HepG2 (cell line): ENCODE measurements at regions not wholly inside any gene's neighbourhood (a gene's known extent, or its start where the extent isn't known, plus 50 kb on each side); places are given as distances from the start of the nearest gene placed in this dataset.

Source experiments
- ATAC-seq: fragments of 200-7000 bp; cut with Tn5 transposase; 3 replicates; pipeline ENCODE4 v1.9.1; 2020; ENCODE audit warnings: mild to moderate bottlenecking, moderate library complexity
- BruUV-seq: library from RNA; stranded (reverse); fragments of 400-500 nt; replicated peaks from 2 replicates; lab custom pipeline; 2021; lab: Mats Ljungman, UMichigan
- CTCF ChIA-PET: fragments of 300-600 bp; formaldehyde crosslinking; extraction: SDS; loops from one replicate; lab custom pipeline; 2021; ENCODE audit warnings: low total read pairs, inconsistent platforms, low intra/inter-chr PET ratio; lab: Yijun Ruan, JAX
- POLR2A ChIA-PET: fragments of 350-600 bp; sonication (Branson Sonifier 250); formaldehyde crosslinking; loops from one replicate; lab custom pipeline; 2020; ENCODE audit warnings: antibody characterized with exemption, inconsistent platforms; lab: Yijun Ruan, JAX
- DNase-seq: peaks from one replicate; pipeline ENCODE4 v3.0.0-alpha.2; 2015; ENCODE audit warnings: low spot score
- FAIRE-seq: peaks from 3 replicates; lab custom pipeline; 2011; peaks lifted over from hg19 to GRCh38; lab: Jason Lieb, UNC
- H2AFZ ChIP-seq: one replicate; pipeline ENCODE4 v1.6.1; 2011; ENCODE audit warnings: low read length, inconsistent platforms
- H3K27ac ChIP-seq: fragments of 300-600 bp; 3 replicates; pipeline ENCODE4 v1.8.0; 2011; ENCODE audit warnings: mixed run types, mild to moderate bottlenecking, mixed read lengths, low read length, inconsistent platforms; ENCODE audit not compliant: insufficient read depth; ENCODE audit errors: extremely low read length
- H3K27me3 ChIP-seq, 2 experiments: fragments of 200-600 bp in 1 of 2; 2 replicates in 1 of 2; 3 replicates in 1 of 2; pipeline versions ENCODE4 v1.6.0 to v1.8.0; 2011; ENCODE audit warnings: low read length in 2 of 2, mild to moderate bottlenecking in 2 of 2, moderate library complexity in 2 of 2, inconsistent platforms in 1 of 2; ENCODE audit not compliant: insufficient read depth in 2 of 2, control insufficient read depth in 1 of 2
- H3K36me3 ChIP-seq, 2 experiments: fragments of 200-600 bp in 1 of 2; replicated peaks in 1 of 2; 2 replicates in 1 of 2; 3 replicates in 1 of 2; pipeline versions ENCODE4 v1.5.1 to v1.8.0; 2011; ENCODE audit warnings: low read length in 2 of 2, inconsistent platforms in 1 of 2; ENCODE audit not compliant: insufficient read depth in 2 of 2, control insufficient read depth in 1 of 2
- H3K4me1 ChIP-seq: 2 replicates; pipeline ENCODE4 v1.5.1; 2012; ENCODE audit warnings: low read length, inconsistent platforms; ENCODE audit not compliant: insufficient read depth
- H3K4me2 ChIP-seq: 2 replicates; pipeline ENCODE4 v1.6.0; 2011; ENCODE audit warnings: low read depth, low read length, inconsistent platforms
- H3K4me3 ChIP-seq, 3 experiments: fragments of 200-600 bp in 1 of 3; sonication (generic), shearing (Covaris generic) in 1 of 3; replicated peaks in 1 of 3; 2 replicates each; pipeline ENCODE4 v1.5.1; 2011 to 2016; ENCODE audit warnings: low read length in 3 of 3, inconsistent platforms in 2 of 3, low read depth in 2 of 3, mild to moderate bottlenecking in 2 of 3, control low read depth in 1 of 3, mixed read lengths in 1 of 3; ENCODE audit not compliant: insufficient read depth in 1 of 3
- H3K79me2 ChIP-seq: one replicate; pipeline ENCODE4 v1.6.1; 2011; ENCODE audit warnings: low read length, inconsistent platforms; ENCODE audit not compliant: insufficient read depth
- H3K9ac ChIP-seq: 2 replicates; pipeline ENCODE4 v1.6.0; 2011; ENCODE audit warnings: mild to moderate bottlenecking, low read depth, low read length, inconsistent platforms; ENCODE audit not compliant: insufficient read depth
- H3K9me3 ChIP-seq: 2 replicates; pipeline ENCODE4 v1.5.1; 2012; ENCODE audit warnings: mild to moderate bottlenecking, low read length
- H4K20me1 ChIP-seq: 2 replicates; pipeline ENCODE4 v1.6.0; 2011; ENCODE audit warnings: inconsistent platforms, mild to moderate bottlenecking, low read length, moderate library complexity; ENCODE audit not compliant: insufficient read depth
- ELF4 ChIP-seq: sonication (generic); formaldehyde crosslinking; IDR thresholded peaks from 2 replicates; pipeline ENCODE4 v1.5.0; 2020; ENCODE audit warnings: missing genetic modification reagents, mild to moderate bottlenecking, moderate library complexity, borderline replicate concordance
- MNT ChIP-seq: fragments of 450-650 bp; IDR thresholded peaks from 2 replicates; pipeline ENCODE4 v1.6.1; 2016
- SP5 ChIP-seq: IDR thresholded peaks from 2 replicates; pipeline ENCODE4 v1.6.1; 2016; ENCODE audit warnings: low read depth, borderline replicate concordance
- ZNF138 ChIP-seq: sonication (generic); formaldehyde crosslinking; IDR thresholded peaks from 2 replicates; pipeline ENCODE4 v1.5.0; 2020; ENCODE audit warnings: mild to moderate bottlenecking, low read depth, missing genetic modification reagents
- WGBS: methylation state at CpG from one replicate; pipeline ENCODE4 v1.1.6; 2017; ENCODE audit warnings: low lambda C conversion rate; 5-methylcytosine and 5-hydroxymethylcytosine counted together
- in situ Hi-C: cut with HindIII; loops from 2 replicates; pipeline ENCODE4 v1.10.0; 2017; ENCODE audit warnings: low pct_unique_long_range_greater_than_20kb; ENCODE audit not compliant: extremely low pct_ligation_motif_present
- intact Hi-C: fragments of 100-400 bp; cut with micrococcal nuclease; formaldehyde crosslinking; loops from one replicate; pipeline ENCODE4 v1.10.0; 2022; ENCODE audit not compliant: unreplicated experiment
- TF ChIP-seq, protein P1 (sequence below): sonication (generic); formaldehyde crosslinking; IDR thresholded peaks from 2 replicates; pipeline ENCODE4 v1.4.0; 2020; ENCODE audit warnings: missing genetic modification reagents, borderline replicate concordance
- TF ChIP-seq, protein P2 (sequence below): sonication (generic); formaldehyde crosslinking; IDR thresholded peaks from 2 replicates; pipeline ENCODE4 v1.5.1; 2020; ENCODE audit warnings: mild to moderate bottlenecking, missing genetic modification reagents

GRCh38 chr15:72864681-72865080, 81.1 kb upstream of the ADPGK start (continued):
- TF ChIP-seq ELF4 (CRISPR knock-in tag), result no peak
- TF ChIP-seq, protein P1, sequence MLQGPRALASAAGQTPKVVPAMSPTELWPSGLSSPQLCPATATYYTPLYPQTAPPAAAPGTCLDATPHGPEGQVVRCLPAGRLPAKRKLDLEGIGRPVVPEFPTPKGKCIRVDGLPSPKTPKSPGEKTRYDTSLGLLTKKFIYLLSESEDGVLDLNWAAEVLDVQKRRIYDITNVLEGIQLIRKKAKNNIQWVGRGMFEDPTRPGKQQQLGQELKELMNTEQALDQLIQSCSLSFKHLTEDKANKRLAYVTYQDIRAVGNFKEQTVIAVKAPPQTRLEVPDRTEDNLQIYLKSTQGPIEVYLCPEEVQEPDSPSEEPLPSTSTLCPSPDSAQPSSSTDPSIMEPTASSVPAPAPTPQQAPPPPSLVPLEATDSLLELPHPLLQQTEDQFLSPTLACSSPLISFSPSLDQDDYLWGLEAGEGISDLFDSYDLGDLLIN (CRISPR knock-in tag), result no peak

GRCh38 chr15:72861354-72861910, 77.9 kb upstream of the ADPGK start:
- no peak overlapping the region for H3K9ac ChIP-seq
- no peak overlapping the region for H3K4me3 ChIP-seq
- BruUV-seq, result no TSS peak
- H3K36me3 ChIP-seq, result no peaks in the 10 kb centered on the region
- WGBS, result 28% methylated on average over 2 of the region's 2 CpGs
- intact Hi-C loops, result no loop called here
- no peaks in the 10 kb centered on the region for H4K20me1 ChIP-seq
- H3K27ac ChIP-seq, result no peak overlapping the region
- POLR2A ChIA-PET, result no interaction called here
- H3K9me3 ChIP-seq, result no peaks in the 10 kb centered on the region
- in situ Hi-C loops, result no loop called here
- peaks cover 0 to 1% of the 10 kb centered on the region in 2 experiments; a peak in 3 of 5 replicates for H3K27me3 ChIP-seq
- FAIRE-seq, result no peak
- H3K79me2 ChIP-seq, result no peaks in the 10 kb centered on the region
- no peaks in the 10 kb centered on the region for H3K4me1 ChIP-seq
- no peak for DNase-seq
- TF ChIP-seq ZNF138 (CRISPR knock-in tag) (no peak), SP5 (CRISPR knock-in tag) (no peak)
- H3K4me2 ChIP-seq, result no peak overlapping the region
- ATAC-seq, result no peak
- H2AFZ ChIP-seq, result no peak overlapping the region
- CTCF ChIA-PET, result no interaction called here

DNA sequence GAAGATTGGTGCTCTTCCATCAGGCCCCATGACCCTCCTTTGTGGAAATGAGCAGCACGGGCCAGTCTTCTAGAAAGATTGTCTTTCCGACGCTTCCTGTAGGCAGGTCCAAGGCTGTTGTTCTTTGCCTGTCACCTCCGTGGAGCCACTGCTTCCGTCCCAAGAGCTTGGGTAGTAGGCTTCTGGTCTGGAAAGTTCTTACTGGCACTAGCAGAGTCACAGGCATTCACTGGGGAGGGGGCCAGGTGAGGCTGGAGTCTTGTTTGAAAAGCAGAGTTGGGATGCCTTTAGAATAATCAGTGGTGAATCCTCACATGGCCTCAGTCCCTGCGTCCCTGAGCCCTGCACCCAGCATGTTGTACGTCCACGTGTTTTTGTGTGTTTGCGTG, 76.2 kb upstream of the ADPGK start:
- FAIRE-seq, result no peak
- Histone ChIP-seq H3K4me2 (no peak overlapping the region), H3K27ac (no peak overlapping the region), H3K27me3 (peaks cover 0 to 3% of the 10 kb centered on the region in 2 experiments; a peak in 3 of 5 replicates), H3K9ac (no peak overlapping the region), H3K9me3 (no peaks in the 10 kb centered on the region), H3K79me2 (no peaks in the 10 kb centered on the region), H4K20me1 (no peaks in the 10 kb centered on the region), H3K36me3 (no peaks in the 10 kb centered on the region), H3K4me3 (no peak overlapping the region), H2AFZ (no peak overlapping the region), H3K4me1 (no peaks in the 10 kb centered on the region)
- ChIA-PET POLR2A (no interaction called here), CTCF (no interaction called here)
- 56% methylated on average over 9 of the region's 9 CpGs for WGBS
- no TSS peak for BruUV-seq
- TF ChIP-seq MNT, result 0 out of 2 replicates have a peak, but pooled peaks have one; percentile 7
- TF ChIP-seq, protein P2, sequence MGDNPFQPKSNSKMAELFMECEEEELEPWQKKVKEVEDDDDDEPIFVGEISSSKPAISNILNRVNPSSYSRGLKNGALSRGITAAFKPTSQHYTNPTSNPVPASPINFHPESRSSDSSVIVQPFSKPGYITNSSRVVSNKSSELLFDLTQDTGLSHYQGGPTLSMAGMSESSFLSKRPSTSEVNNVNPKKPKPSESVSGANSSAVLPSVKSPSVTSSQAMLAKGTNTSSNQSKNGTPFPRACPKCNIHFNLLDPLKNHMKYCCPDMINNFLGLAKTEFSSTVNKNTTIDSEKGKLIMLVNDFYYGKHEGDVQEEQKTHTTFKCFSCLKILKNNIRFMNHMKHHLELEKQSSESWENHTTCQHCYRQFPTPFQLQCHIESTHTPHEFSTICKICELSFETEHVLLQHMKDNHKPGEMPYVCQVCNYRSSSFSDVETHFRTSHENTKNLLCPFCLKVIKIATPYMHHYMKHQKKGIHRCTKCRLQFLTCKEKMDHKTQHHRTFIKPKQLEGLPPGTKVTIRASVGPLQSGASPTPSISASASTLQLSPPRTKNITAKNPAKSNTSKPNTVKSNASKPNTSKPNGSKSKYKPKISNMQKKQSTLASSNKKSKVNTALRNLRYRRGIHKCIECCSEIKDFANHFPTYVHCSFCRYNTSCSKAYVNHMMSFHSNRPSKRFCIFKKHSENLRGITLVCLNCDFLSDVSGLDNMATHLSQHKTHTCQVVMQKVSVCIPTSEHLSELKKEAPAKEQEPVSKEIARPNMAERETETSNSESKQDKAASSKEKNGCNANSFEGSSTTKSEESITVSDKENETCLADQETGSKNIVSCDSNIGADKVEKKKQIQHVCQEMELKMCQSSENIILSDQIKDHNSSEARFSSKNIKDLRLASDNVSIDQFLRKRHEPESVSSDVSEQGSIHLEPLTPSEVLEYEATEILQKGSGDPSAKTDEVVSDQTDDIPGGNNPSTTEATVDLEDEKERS (CRISPR knock-in tag), result no peak
- no peak for ATAC-seq
- intact Hi-C loops, result loop anchor here (10.0 kb wide), 1 partner anchor 55 kb away; no protein-coding TSS in a partner anchor
- in situ Hi-C loops, result no loop called here
- DNase-seq, result no peak
